Progenitor cell of endocrine pancreas (in vitro differentiated cells): ENCODE measurements at regions not wholly inside any gene's neighbourhood (a gene's known extent, or its start where the extent isn't known, plus 50 kb on each side); places are given as distances from the start of the nearest gene placed in this dataset.

Experiments
- DNase-seq: peaks from one replicate; pipeline ENCODE4 v3.0.0; 2021; ENCODE audit warnings: low spot score; ENCODE audit not compliant: unreplicated experiment
- H3K27ac Mint-ChIP-seq: 2 replicates; pipeline ENCODE4 v1.8.0; 2021; ENCODE audit warnings: mild to moderate bottlenecking, moderate library complexity, mixed read lengths
- H3K27me3 Mint-ChIP-seq: 2 replicates; pipeline ENCODE4 v1.8.0; 2021; ENCODE audit warnings: mixed read lengths
- H3K36me3 Mint-ChIP-seq: 2 replicates; pipeline ENCODE4 v1.8.0; 2022; ENCODE audit warnings: mixed read lengths; ENCODE audit not compliant: insufficient read depth
- H3K4me1 Mint-ChIP-seq: 2 replicates; pipeline ENCODE4 v1.8.0; 2021; ENCODE audit warnings: low read depth, mixed read lengths
- H3K4me3 Mint-ChIP-seq: 2 replicates; pipeline ENCODE4 v1.8.0; 2021; ENCODE audit warnings: low read depth, mild to moderate bottlenecking, moderate library complexity, mixed read lengths
- H3K9me3 Mint-ChIP-seq: 2 replicates; pipeline ENCODE4 v1.8.0; 2021; ENCODE audit warnings: low read depth, mixed read lengths
- CTCF ChIP-seq: fragments of 200-600 bp; sonication (generic); IDR thresholded peaks from one replicate; pipeline ENCODE4 v1.5.0; 2021; ENCODE audit warnings: antibody characterized with exemption, mild to moderate bottlenecking; ENCODE audit not compliant: unreplicated experiment

GRCh38 chr12:77401770-77402081, 336.4 kb upstream of the E2F7 start:
- no peaks in the 10 kb centered on the region for H3K9me3 Mint-ChIP-seq

GRCh38 chr12:77401064-77401769, 335.8 kb upstream of the E2F7 start:
- no peaks in the 10 kb centered on the region for H3K4me1 Mint-ChIP-seq
- H3K9me3 Mint-ChIP-seq = no peaks in the 10 kb centered on the region
- no peak overlapping the region for H3K4me3 Mint-ChIP-seq
- H3K36me3 Mint-ChIP-seq = no peaks in the 10 kb centered on the region
- no peak overlapping the region for H3K27ac Mint-ChIP-seq
- H3K27me3 Mint-ChIP-seq = no peaks in the 10 kb centered on the region
- no peak for TF ChIP-seq CTCF
- DNase-seq = no peak

More at GRCh38 chr12:77401770-77402081, 336.4 kb upstream of the E2F7 start:
- no peak overlapping the region for H3K4me3 Mint-ChIP-seq
- no peaks in the 10 kb centered on the region for H3K4me1 Mint-ChIP-seq
- H3K36me3 Mint-ChIP-seq = no peaks in the 10 kb centered on the region
- no peak for TF ChIP-seq CTCF
- H3K27me3 Mint-ChIP-seq = no peaks in the 10 kb centered on the region
- no peak for DNase-seq
- no peak overlapping the region for H3K27ac Mint-ChIP-seq

- DNase-seq = no peak
- no peaks in the 10 kb centered on the region for H3K27me3 Mint-ChIP-seq
- H3K4me1 Mint-ChIP-seq = no peaks in the 10 kb centered on the region
- no peaks in the 10 kb centered on the region for H3K36me3 Mint-ChIP-seq
- no peak overlapping the region for H3K4me3 Mint-ChIP-seq
- no peak for TF ChIP-seq CTCF
- no peak overlapping the region for H3K27ac Mint-ChIP-seq
- H3K9me3 Mint-ChIP-seq = no peaks in the 10 kb centered on the region
These were observed 327.2 kb upstream of the E2F7 start for GRCh38 chr12:77392467-77393088.

GRCh38 chr12:77388445-77389265, 323.3 kb upstream of the E2F7 start:
- Mint-ChIP-seq H3K27ac (no peak overlapping the region), H3K4me3 (no peak overlapping the region), H3K9me3 (no peaks in the 10 kb centered on the region), H3K4me1 (no peaks in the 10 kb centered on the region), H3K27me3 (no peaks in the 10 kb centered on the region), H3K36me3 (no peaks in the 10 kb centered on the region)
- no peak for TF ChIP-seq CTCF
- DNase-seq = no peak

GRCh38 chr12:77387671-77388070, 322.3 kb upstream of the E2F7 start:
- no peak for TF ChIP-seq CTCF
- Mint-ChIP-seq H3K9me3 (no peaks in the 10 kb centered on the region), H3K27ac (no peak overlapping the region), H3K4me1 (no peaks in the 10 kb centered on the region), H3K4me3 (no peak overlapping the region), H3K36me3 (no peaks in the 10 kb centered on the region), H3K27me3 (no peaks in the 10 kb centered on the region)
- DNase-seq = no peak
